Uterus (tissue), 2 donors: ENCODE measurements at regions not wholly inside any gene's neighbourhood (a gene's known extent, or its start where the extent isn't known, plus 50 kb on each side); places are given as distances from the start of the nearest gene placed in this dataset.

Source experiments
- POLR2A ChIP-seq, 2 donors: fragments of 450-650 bp; IDR thresholded peaks; one replicate each; pipeline ENCODE4 v1.6.1; 2016; ENCODE audit warnings: antibody characterized with exemption in 2 of 2, mild to moderate bottlenecking in 1 of 2, moderate library complexity in 1 of 2
- TF ChIP-seq, protein P1 (sequence below), 4 experiments: fragments of 200-600 bp in 2 of 4; fragments of 450-650 bp in 2 of 4; sonication (generic) in 2 of 4; IDR thresholded peaks; one replicate each; pipeline ENCODE4 v1.5.1; 2016 to 2019; ENCODE audit warnings: antibody characterized with exemption in 4 of 4, mild to moderate bottlenecking in 2 of 4, moderate library complexity in 1 of 4

DNA sequence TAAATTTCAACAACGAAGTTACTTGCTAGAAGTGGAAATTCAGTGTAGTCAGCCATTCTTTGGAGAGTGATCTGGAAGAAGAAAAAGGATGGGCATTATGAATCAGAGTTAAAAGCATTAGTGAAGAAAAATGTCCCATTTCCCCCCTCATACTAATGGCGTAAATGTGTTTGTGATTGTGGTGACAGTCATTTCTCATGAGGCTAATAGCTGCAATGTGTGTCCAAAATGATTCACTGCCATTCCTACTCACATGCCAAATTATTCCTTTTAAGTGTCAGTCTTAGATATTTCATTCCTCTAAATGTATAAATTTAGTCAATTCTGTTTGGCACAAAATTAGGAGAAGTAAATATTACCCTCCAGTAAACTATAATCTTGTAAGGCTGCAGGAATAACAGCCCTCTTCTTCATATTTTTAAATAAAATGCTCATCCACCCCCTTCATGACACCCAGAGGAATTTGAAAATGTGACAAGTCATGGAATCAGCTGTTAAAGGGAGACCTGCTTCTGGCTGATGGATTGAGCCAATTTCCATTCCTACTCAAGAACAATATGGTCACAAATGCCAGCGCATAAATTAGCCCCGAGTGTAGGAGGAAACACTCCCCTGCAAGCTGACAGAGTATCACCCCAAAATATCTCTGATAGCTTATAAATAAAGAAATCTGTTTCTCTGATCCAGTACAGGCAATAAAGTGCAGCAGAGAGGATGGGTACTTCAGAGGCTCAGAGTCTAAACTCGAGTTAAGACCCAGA, 912.3 kb upstream of the SEL1L start:
- TF ChIP-seq, protein P1, sequence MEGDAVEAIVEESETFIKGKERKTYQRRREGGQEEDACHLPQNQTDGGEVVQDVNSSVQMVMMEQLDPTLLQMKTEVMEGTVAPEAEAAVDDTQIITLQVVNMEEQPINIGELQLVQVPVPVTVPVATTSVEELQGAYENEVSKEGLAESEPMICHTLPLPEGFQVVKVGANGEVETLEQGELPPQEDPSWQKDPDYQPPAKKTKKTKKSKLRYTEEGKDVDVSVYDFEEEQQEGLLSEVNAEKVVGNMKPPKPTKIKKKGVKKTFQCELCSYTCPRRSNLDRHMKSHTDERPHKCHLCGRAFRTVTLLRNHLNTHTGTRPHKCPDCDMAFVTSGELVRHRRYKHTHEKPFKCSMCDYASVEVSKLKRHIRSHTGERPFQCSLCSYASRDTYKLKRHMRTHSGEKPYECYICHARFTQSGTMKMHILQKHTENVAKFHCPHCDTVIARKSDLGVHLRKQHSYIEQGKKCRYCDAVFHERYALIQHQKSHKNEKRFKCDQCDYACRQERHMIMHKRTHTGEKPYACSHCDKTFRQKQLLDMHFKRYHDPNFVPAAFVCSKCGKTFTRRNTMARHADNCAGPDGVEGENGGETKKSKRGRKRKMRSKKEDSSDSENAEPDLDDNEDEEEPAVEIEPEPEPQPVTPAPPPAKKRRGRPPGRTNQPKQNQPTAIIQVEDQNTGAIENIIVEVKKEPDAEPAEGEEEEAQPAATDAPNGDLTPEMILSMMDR (IDR thresholded peaks at IDR 0.05) = no peak
- no peak for TF ChIP-seq POLR2A (IDR thresholded peaks at IDR 0.05)
